Bronchial epithelial cell (primary cell): ENCODE measurements at regions not wholly inside any gene's neighbourhood (a gene's known extent, or its start where the extent isn't known, plus 50 kb on each side); places are given as distances from the start of the nearest gene placed in this dataset.

Experiments used
- DNase-seq: peaks from one replicate; pipeline ENCODE4 v3.0.0-alpha.2; 2010; ENCODE audit warnings: low read depth
- FAIRE-seq: peaks from 2 replicates; lab custom pipeline; 2011; peaks lifted over from hg19 to GRCh38; lab: Jason Lieb, UNC
- H3K27me3 ChIP-seq: 2 replicates; pipeline ENCODE4 v1.5.1; 2011; ENCODE audit warnings: low read length; ENCODE audit not compliant: control insufficient read depth, insufficient read depth
- H3K36me3 ChIP-seq: 2 replicates; pipeline ENCODE4 v1.5.1; 2011; ENCODE audit warnings: low read length; ENCODE audit not compliant: control insufficient read depth, insufficient read depth
- H3K4me3 ChIP-seq: 2 replicates; pipeline ENCODE4 v1.5.1; 2011; ENCODE audit warnings: mild to moderate bottlenecking, low read depth, low read length, control low read depth
- TF ChIP-seq, protein P1 (sequence below): IDR thresholded peaks from 2 replicates; pipeline ENCODE4 v1.5.1; 2011; ENCODE audit warnings: mild to moderate bottlenecking, moderate library complexity, low read length, control low read depth, inconsistent platforms; ENCODE audit not compliant: insufficient read depth, severe bottlenecking

- Histone ChIP-seq H3K36me3 (no peaks in the 10 kb centered on the region), H3K4me3 (no peak overlapping the region), H3K27me3 (no peaks in the 10 kb centered on the region)
- peak; percentile 23 for FAIRE-seq
- TF ChIP-seq, protein P1, sequence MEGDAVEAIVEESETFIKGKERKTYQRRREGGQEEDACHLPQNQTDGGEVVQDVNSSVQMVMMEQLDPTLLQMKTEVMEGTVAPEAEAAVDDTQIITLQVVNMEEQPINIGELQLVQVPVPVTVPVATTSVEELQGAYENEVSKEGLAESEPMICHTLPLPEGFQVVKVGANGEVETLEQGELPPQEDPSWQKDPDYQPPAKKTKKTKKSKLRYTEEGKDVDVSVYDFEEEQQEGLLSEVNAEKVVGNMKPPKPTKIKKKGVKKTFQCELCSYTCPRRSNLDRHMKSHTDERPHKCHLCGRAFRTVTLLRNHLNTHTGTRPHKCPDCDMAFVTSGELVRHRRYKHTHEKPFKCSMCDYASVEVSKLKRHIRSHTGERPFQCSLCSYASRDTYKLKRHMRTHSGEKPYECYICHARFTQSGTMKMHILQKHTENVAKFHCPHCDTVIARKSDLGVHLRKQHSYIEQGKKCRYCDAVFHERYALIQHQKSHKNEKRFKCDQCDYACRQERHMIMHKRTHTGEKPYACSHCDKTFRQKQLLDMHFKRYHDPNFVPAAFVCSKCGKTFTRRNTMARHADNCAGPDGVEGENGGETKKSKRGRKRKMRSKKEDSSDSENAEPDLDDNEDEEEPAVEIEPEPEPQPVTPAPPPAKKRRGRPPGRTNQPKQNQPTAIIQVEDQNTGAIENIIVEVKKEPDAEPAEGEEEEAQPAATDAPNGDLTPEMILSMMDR = no peak
- no peak for DNase-seq
These were observed 160.3 kb upstream of the COL3A1 start for GRCh38 chr2:188813857-188814256.

DNA sequence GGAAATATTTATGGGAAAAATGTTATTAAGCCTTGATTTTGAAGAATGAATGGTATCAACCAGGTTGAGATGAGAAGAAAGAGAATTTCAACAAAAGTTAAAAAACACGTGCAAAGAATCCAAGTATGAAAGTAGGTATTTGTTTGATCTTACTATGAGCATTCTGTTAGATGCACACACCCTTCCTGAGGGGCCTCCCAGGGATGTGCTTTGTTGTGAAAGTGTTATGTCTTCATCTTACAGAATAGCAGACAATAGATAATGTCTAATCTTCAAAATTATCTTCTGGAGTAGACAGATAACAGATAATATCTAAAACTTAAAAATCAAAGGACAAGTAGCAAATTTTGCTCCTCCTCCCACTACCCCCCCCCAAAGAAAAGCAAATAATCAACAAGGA, 155.2 kb upstream of the COL3A1 start:
- no peak overlapping the region for H3K4me3 ChIP-seq
- DNase-seq (no peak), FAIRE-seq (no peak)
- no peaks in the 10 kb centered on the region for H3K27me3 ChIP-seq
- TF ChIP-seq, protein P1 = no peak
- no peaks in the 10 kb centered on the region for H3K36me3 ChIP-seq

GRCh38 chr2:188819792-188820191, 154.4 kb upstream of the COL3A1 start:
- TF ChIP-seq, protein P1 = no peak
- no peak for FAIRE-seq
- Histone ChIP-seq H3K27me3 (no peaks in the 10 kb centered on the region), H3K4me3 (no peak overlapping the region), H3K36me3 (no peaks in the 10 kb centered on the region)
- DNase-seq = no peak

DNA sequence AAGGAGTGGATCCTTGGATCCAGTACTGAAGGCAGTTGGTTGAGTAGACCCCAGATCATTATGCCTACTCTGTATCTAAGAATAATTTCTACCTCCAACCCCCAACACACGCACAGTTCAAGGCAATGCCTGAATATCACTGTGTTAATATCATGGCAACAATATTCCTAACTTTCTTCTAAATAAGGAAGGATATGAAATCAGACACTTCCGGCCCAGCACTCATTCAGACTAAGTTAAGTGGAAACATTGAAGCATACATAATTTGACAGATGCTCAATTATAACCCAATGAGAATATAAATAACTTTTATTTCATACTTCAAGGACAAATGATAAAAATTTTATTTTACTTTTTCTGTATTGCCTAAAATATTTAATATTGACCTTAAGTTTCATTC, 153.6 kb upstream of the COL3A1 start:
- DNase-seq (no peak), FAIRE-seq (no peak)
- Histone ChIP-seq H3K4me3 (no peak overlapping the region), H3K27me3 (no peaks in the 10 kb centered on the region), H3K36me3 (no peaks in the 10 kb centered on the region)
- TF ChIP-seq, protein P1 = no peak

DNA sequence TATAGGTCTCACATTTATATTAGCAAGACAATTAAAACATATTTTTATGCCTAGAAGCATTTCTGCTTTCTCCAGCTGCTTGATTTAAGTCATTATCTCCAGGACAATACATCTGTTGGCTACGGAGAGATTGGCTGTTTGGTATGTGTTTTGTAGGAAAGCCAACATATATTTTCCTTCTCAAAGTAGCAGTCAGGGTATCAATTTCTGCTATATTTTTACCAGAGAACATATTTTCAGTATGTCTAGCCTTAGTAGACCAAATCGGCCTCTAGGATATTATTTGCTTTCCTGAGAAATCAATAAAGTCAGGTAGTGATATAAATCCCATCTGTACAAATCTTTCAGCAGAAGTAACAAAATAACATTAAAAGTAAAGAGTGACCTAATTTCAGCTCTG, 150.0 kb upstream of the COL3A1 start:
- H3K27me3 ChIP-seq = no peaks in the 10 kb centered on the region
- H3K4me3 ChIP-seq = no peak overlapping the region
- TF ChIP-seq, protein P1 = no peak
- FAIRE-seq (no peak), DNase-seq (no peak)
- H3K36me3 ChIP-seq = no peaks in the 10 kb centered on the region

- no peak overlapping the region for H3K4me3 ChIP-seq
- no peaks in the 10 kb centered on the region for H3K27me3 ChIP-seq
- DNase-seq (no peak), FAIRE-seq (no peak)
- TF ChIP-seq, protein P1 = no peak
- H3K36me3 ChIP-seq = no peaks in the 10 kb centered on the region
These were observed 140.8 kb upstream of the COL3A1 start for GRCh38 chr2:188833331-188833730.
